Mammary epithelial cell (primary cell): ENCODE measurements at regions not wholly inside any gene's neighbourhood (a gene's known extent, or its start where the extent isn't known, plus 50 kb on each side); places are given as distances from the start of the nearest gene placed in this dataset.

ENCODE experiments used
- EZH2 ChIP-seq: IDR thresholded peaks from 2 replicates; pipeline ENCODE4 v1.6.1; 2012; ENCODE audit warnings: low read length, inconsistent platforms, borderline replicate concordance
- TF ChIP-seq, protein P1 (sequence below), 2 donors: IDR thresholded peaks in 1 of 2; conservative IDR thresholded peaks in 1 of 2; 2 replicates each; pipeline ENCODE4 v1.5.1; 2011 to 2012; ENCODE audit warnings: inconsistent platforms in 2 of 2, low read length in 2 of 2, mild to moderate bottlenecking in 2 of 2, control low read depth in 1 of 2, low read depth in 1 of 2; ENCODE audit not compliant: insufficient read depth in 1 of 2; ENCODE audit errors: extremely low read depth in 1 of 2

GRCh38 chr5:162806195-162806594 is 631.2 kb upstream of the CCNG1 start:
- TF ChIP-seq, protein P1, sequence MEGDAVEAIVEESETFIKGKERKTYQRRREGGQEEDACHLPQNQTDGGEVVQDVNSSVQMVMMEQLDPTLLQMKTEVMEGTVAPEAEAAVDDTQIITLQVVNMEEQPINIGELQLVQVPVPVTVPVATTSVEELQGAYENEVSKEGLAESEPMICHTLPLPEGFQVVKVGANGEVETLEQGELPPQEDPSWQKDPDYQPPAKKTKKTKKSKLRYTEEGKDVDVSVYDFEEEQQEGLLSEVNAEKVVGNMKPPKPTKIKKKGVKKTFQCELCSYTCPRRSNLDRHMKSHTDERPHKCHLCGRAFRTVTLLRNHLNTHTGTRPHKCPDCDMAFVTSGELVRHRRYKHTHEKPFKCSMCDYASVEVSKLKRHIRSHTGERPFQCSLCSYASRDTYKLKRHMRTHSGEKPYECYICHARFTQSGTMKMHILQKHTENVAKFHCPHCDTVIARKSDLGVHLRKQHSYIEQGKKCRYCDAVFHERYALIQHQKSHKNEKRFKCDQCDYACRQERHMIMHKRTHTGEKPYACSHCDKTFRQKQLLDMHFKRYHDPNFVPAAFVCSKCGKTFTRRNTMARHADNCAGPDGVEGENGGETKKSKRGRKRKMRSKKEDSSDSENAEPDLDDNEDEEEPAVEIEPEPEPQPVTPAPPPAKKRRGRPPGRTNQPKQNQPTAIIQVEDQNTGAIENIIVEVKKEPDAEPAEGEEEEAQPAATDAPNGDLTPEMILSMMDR (conservative IDR thresholded peaks at IDR 0.05 in 1 of 2, IDR thresholded peaks at IDR 0.05 in 1 of 2; ENCODE audit: extremely low read depth in 1 of 2, insufficient read depth in 1 of 2, low read depth in 1 of 2, low read length in 2 of 2): no peak
- TF ChIP-seq EZH2: no peak
